NCI-H510A (cell line): ENCODE measurements at regions not wholly inside any gene's neighbourhood (a gene's known extent, or its start where the extent isn't known, plus 50 kb on each side); places are given as distances from the start of the nearest gene placed in this dataset.
"Not testable (repeated sequence)": the region's sequence is repeated elsewhere in the genome, so short reads cannot be mapped to it uniquely, and the experiment has no call there.

Experiments used
- DNase-seq: peaks from one replicate; lab custom pipeline; 2025; lab: John Stamatoyannopoulos, UW

DNA sequence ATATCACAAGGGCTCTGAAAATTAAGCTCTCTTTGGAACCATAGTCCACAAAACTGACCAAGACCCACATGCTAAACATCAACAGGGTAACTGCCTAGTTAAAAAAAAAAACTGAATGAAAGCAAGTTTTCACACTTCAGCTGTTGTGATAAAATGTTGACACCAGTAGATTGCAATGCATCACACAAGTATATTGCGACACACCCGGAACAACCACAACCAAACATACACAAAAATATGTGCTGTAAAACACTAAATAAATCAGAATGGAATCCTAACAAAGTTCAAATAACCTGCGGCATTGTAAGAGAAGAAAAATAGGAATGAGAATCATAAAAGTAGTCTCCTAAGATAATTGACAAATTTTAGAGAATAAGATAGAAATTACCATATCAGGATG, 710.3 kb downstream of the AACS start:
- no peak for DNase-seq

DNA sequence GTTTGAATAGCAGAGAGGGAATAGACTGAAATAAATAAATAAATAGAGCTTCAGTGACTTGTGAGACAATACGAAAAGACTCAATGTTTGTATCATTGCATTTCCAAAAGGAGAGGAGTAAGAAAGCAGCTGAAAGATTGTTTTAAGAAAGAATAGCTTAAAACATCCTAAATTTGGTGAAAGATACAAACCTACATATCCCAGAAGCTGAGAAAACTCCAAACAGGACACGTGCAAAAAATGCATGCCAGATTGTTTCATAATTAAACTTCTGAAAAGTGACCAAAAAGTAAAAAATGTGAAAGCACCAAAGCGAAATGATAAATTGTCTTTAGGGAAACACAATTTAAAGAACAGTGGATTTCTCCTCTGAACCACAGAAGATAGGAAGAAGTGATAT, 711.0 kb downstream of the AACS start:
- DNase-seq, result no peak

DNA sequence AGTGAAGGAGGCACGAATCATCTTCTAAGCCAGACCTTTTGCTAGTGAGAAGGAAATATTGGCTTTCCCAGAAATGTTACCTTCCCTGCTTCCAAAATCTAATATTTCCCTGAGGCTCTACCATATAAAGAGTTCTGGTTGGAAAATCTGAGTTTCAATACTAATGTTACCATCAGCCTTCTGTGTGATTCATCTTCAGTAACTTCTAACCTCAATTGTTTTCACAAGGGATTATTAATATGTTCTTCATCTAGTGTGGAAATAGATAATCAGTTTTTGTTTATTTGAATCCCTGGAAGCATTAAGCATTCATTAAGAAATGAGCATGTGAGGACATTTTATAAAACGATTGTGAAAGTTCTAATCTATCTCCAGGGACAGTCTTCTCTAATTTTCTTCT, 720.9 kb downstream of the AACS start:
- DNase-seq, result no peak

DNA sequence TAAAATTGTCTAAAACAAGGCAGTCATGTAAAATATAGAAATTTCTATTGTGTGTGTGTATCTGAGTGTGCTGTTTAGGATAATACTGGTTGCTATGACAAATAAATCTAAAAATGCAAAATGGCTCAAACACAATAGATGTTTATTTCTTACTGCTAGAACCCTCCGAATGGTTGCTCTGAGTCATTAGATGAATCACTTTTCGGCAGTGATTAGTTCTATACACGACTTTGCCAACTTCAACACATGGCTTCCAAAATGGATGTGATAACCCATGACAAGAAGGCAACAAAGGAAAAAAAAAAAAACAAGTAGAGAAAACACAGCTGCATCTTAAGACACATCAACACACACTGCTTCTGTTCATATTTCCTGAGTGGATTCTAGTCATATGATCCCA, 729.2 kb downstream of the AACS start:
- DNase-seq, result no peak

DNA sequence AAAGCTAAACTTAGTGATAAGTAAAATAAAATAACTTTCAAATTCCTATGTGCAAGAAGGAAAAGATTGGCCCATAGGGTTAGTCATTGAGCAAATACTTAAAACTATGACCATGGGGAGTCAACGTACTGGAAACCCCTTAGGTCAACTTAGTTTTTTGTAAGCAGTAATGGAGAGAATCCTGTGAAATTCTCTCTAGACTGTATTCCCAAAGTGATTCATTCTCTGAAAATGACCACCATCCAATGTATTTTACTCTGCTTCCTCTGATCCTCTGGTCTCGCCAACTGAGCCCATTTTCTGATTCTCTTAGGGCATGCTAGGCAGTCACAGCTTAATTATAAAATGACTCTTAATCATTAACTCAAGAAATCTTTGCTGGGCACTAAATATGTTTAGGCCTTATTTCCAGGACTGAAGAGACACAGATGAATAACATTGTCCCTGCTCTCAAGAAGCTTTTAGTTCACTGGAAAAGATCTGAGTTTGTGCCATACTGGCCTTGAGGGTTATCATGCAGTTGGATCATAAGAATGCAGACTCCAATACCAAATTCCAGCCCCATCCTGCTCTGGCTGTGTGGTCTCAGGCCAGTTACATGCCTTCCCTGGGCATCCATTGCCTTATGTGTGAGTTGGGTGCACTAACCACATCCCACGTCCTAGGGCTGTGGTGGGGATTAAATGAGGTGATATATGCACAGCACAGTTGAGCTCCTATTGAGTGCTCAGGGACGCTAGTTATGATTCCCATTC, 732.4 kb downstream of the AACS start:
- DNase-seq, result no peak

DNA sequence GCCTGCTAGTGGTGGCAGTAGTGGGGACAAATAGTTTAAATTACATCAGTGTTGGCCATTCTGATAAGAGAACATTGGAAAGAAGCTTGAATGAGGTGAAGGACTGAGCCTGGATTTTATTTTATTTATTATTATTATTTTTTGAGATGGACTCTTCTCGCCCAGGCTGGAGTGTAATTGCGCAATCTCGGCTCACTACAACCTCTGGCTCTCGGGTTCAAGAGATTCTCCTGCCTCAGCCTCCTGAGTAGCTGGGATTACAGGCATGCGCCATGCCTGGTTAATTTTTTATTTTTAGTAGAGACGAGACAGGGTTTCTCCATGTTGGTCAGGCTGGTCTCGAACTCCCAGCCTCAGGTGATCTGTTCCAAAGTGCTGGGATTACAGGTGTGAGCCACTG, 739.4 kb downstream of the AACS start:
- DNase-seq, result no peak

DNA sequence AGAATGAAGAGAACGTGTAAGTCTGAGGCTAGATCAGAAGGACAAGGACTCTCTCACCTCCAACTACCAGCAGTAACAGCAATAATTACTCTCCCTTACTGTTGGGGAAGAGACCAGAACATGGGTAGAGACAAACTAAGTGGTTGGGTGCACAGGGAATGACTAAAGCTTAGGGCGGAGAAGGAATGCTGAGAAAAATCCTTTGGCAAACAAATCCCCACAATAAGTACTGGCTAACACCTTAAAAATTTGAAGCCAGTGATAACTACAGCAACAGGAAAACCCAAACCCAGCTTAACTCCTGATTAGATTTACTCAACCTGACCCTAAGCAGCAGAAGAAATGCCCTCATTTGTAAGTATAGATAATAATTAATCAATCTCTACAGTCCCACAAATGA, 759.0 kb downstream of the AACS start:
- no peak for DNase-seq

DNA sequence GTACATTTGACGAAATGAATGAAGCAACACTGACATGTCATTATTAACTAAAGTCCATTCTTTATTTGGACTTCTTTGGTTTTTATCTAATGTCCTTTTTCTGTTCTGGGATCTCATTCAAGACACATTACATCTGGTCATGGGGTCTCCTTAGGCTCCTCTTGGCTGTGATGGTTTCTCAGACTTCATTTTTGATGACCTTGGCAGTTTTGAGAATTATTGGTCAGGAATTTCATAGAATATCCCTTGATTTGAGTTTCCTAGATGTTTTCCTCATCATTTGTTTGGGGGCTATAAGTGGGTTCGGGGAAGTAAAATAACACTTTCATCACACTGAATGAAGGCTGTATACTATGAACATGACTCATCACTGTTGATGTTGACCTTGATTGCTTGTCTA, 770.6 kb downstream of the AACS start:
- DNase-seq, result no peak

DNA sequence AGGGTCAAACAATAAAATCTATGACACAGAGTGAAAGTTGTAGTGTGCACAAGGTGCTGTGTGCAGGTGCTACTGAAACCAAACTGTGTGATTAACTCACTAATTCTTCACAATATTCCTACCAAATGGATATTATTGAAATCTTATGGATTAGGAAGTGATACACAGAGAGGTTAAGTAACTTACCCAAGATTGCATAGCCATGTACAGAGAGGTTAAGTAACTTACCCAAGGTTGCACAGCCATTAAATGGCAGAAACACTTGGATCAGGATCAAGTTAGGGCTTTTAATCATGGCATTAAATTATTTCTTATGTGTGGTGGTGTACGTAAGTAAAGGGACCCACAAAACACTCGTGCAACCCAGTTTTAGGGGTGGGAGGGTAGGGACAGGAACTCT, 771.4 kb downstream of the AACS start:
- no peak for DNase-seq

DNA sequence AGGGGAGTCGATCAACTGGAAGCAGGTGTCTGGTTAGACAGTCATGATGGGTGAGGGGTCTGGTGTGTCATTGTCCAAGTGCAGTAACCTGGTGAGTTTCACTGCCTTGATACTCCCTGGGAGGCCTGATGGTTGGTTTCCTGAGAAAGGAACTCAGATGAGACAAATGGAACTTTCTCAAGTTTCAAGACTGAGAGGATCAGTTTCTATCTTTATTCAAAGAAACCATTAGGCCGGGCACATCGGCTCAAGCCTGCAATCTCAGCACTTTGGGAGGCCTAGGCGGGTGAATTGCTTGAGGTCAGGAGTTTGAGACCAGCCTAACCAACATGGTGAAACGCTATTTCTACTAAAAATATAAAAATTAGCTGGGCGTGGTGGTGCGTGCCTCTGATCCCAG, 776.1 kb downstream of the AACS start:
- DNase-seq, result no peak

DNA sequence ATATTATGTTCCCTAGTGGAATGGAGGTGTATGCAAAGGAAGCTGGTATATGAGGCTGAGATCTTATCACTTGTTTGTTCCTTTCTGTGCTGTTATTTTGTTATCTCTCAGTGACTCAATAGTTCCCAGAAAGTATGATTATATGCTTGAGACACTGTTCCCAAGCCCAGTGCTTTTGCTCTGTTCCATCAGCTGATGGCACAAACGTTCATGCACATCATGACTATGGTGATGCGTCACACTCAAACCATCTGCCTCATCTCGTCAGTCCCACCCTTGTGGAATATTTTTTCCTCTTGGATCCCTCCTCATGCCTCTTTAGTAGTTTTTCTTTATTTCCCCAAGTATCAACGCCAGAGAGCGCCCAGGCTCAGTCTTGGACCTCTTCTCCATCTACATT, 786.9 kb downstream of the AACS start:
- no peak for DNase-seq

DNA sequence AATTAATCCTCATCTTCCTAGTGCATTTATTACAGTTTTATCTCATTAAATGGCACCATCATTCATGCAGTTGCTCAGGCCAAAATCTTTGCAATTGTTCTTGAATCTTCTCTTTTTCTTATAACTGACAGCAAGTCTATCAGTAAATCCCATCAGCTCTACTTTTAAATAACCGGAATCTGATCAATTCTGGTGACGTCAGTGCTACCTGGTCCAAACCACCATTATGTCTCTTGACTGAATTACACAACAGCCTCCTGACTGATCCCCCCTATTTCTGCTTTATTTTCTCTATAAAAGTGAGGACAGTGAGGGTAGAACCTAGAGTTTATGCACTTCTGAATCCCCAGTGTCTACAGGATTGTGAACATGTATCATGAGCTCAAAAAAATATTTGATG, 787.4 kb downstream of the AACS start:
- no peak for DNase-seq

DNA sequence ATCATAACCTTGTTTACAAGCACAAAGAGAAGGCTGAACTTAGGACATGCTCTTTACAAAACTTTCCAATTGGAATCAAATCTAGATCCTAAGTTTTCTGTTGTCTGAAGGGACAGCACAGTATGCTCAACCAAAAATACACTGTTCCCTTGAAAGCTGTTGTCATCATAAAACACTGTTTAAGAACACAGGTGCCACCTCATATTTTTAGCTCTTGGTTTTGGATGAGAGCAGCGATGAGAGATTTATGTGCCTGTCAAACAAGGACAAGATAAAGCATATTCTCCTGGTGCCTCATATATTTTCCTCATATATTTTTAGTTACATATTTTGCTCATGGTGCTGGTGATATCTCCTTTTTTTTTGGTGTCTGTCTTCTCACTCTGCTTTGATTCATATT, 788.4 kb downstream of the AACS start:
- no peak for DNase-seq

DNA sequence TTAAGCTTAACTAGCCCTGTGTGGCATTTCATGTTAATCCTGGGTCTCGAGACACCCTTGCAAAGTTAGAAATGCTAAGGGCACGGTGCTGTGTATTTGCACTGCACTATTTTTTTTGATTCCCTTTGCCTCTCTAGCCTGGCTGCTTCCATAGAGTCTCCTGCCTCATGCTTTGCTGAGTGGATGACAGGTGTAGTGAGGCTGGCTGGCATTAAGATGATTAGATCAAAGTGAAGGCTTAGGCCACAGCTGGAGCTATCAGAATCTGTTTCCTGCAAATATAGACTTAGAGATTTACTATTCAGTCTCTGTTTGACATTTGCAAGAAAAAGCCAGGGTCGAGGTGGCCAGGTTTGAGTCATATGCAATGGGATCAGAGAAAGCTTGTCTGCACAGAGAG, 791.1 kb downstream of the AACS start:
- DNase-seq, result no peak

DNA sequence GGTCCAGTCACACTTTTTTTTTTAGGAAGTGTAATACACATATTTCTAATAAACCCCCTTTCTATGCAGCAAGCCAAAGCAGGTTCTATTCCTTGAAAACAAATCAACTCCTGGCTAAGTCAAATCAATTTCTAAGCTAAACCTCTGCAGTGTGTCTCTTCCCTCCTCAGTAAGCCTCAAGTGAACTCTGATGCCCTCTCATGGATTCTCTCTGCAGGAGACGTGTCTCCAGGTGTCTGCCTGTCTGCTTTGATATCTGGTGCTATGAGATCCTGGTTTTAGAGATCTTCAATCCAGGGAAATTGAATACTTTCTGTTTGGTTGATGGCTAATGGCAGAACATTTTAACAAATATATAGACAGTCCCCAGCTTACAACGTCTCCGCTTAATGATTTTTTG, 791.7 kb downstream of the AACS start:
- DNase-seq, result no peak

DNA sequence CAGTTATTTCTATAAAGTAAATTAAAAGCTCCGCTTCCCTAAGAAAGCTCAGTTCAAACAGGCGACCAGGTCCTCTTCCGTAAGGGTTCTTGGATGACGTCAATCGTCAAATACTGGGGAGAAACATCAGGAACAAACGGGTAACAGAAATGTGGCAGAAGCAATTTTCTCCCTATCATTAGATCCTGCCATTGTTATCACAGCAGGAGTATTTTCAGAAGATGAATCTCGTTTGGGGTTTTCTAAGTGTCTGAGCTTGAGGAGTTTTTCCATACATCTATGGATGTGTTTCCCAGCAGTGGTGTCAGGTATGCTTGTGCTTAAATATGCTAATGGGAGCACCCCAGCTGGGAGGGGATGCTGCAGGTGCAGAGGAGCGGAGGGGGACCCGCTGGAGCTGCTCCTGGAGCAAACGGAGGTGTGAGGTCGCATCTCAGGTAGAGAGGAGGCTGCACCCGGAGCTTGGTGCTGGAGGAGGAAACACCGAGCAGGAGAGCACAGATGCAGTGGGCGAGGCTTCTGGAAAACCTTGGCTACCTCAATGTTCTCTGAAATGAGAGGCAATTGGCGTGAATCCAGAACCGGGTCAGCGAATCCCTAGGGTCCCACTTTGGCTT, 795.5 kb downstream of the AACS start:
- DNase-seq, result no peak

DNA sequence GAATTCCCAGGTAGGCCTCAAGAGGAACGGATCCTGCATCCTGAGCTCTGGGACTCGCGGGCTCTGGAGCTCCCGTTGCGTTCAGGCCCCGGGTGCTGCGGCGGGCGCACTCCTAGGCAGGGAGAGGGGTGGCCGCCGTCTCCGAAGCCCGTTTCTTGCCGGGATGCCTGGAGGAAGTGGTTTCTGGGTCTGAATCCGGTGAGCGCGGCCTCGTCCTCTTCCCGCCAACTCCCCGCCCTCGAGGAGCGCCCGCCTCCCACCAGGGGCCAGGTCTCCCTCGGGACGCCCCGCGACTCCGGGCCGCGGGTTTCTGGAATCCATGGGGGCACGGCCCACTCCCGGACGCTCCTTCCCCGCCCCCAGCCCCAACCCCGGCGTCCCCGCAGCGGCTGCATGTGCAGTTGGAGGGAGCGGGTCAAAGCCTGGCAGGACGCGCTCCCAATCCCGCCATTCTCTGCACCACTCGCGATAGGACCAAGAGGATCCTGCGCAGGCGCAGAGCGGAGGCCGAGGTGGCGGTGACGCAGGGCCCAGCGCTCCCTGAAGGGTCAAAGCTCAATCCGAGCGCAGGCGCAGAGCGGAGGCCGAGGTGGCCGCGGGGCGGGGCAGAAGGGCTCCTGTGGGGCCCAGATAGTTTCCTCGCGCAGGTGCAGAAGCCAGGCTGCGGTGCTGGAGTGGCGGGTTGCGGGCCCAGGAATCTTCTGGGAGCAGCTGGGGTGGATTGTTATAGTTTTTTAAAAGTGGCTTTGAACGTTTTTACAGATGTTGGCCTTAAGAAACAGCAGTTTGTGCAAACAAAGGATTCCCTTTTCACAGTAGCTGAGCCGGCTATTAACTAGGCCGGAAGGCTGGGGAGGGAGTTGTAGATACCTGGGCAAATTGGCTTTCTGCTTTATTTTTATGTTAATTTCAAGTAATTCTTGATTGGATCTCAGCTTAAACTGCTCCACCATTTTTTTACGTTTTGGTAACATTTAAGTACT, 796.4 kb downstream of the AACS start:
- DNase-seq, result no peak

DNA sequence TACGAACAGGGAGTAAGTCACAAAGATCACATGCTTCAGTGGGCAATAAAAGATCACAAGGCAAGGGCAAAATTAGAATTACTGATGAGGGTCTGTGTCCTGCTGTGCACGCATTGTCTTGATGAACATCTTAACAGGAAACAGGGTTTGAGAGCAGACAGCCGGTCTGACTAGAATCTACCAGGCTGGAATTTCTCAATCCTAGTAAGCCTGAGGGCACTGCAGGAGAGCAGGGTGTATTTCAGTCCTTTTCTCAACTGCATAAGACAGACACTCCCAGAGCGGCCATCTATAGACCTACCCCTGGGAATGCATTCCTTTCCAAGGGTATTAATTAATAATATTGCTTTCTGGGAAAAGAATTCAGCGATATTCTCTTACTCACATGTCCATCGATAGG, 800.0 kb downstream of the AACS start:
- not testable (repeated sequence) for DNase-seq

DNA sequence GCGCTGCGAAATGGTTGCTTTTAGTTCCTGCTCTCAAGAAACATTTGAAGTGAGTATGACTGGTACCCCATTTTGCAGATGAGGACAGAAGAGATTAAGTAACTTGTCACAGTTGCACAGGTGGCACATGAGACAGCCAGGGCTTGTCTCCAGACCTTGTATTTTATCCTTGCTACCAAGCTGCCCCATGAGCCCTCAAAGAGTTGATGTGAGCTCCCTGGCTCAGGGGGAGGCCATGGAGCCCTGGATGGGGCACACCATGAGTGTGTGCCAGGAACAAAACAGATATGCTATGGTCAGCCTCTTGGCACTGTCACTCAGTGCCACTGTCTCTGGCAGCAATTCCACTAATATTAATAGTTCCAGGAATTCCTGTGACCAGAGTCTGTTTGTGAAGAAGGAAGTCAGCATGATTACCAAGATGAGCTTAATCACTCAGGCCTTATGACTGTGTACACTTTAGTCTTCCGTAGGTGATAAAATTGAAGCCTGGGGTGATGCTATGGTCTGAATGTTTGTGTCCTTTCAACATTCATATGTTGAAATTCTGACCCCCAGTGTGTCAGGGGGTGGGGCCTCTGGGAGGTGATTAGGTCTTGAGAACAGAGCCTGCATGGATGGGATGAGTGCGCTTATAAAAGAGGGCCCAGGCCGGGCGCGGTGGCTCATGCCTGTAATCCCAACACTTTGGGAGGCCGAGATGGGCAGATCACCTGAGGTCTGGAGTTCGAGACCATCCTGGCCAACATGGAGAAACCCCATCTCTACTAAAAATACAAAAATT, 806.8 kb downstream of the AACS start:
- no peak for DNase-seq

DNA sequence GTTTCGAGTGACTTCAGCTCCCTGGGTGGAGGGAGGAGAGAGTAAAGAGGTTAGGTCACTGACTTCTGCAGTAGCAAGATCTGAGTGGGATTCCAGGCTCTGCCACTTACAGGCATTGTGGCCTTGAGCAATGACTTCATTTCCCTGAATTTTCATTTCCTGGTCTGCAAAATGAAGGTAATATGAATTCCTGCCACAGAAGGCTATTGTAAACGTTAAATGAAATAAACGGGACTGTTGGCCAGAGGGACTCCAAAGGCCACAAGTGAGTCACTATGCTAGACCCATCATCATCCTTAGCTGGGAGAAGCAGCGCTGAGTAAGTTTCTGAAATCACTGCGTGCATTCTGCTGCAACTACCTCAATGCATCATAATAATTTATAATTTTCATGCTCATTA, 807.8 kb downstream of the AACS start:
- DNase-seq, result no peak

DNA sequence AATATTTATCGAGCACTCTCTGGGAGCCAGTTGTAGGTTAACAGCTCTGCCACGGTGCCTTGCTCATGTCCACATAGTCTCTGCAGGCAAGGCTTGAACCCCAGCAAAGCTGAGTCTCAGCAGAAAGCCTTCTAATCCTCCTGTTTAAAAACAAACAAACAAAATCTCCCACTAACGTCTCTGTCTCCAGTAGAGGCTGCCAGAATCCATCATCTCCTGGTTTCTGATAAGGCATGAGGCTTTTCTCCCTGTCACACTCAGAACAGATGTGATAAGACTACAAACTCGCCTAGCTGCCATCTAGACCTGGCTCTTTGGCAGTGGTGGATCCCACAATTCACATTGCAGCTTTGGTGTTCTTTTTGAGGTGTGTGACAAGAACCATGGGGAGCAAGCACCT, 813.2 kb downstream of the AACS start:
- no peak for DNase-seq

DNA sequence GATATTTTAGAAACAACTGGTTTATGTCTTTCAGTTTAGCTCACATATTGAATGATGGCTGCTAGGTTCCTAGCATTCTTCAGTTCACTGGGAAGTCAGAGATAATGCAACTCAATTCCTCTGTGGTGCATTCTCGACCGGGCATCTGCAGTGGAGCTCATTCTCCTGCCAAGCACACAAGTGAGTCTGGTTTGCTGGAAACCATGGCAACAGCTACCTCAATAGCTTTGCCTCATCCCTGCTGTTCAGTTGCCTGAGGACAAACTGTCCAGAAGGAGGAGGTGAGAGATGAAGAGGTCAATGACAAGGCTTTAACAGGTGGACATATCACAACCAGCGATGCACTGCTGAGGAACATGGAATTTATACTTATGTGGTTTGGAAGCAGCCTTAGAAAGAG, 816.9 kb downstream of the AACS start:
- DNase-seq, result no peak
